Liver (tissue), 3 donors: ENCODE measurements at regions not wholly inside any gene's neighbourhood (a gene's known extent, or its start where the extent isn't known, plus 50 kb on each side); places are given as distances from the start of the nearest gene placed in this dataset.

ENCODE experiments used
- ATF3 ChIP-seq: IDR thresholded peaks from 2 replicates; pipeline ENCODE4 v1.6.1; 2016; ENCODE audit warnings: antibody characterized with exemption
- FOXA1 ChIP-seq: IDR thresholded peaks from 2 replicates; pipeline ENCODE4 v1.6.1; 2016; ENCODE audit warnings: antibody characterized with exemption
- GABPA ChIP-seq, 2 donors: IDR thresholded peaks in 1 of 2; conservative IDR thresholded peaks in 1 of 2; 2 replicates each; pipeline ENCODE4 v1.6.1; 2016; ENCODE audit warnings: antibody characterized with exemption in 2 of 2, mild to moderate bottlenecking in 1 of 2, moderate library complexity in 1 of 2
- JUND ChIP-seq, 2 donors: IDR thresholded peaks; 2 replicates each; pipeline ENCODE4 v1.6.1; 2016; ENCODE audit warnings: antibody characterized with exemption in 2 of 2
- MAX ChIP-seq: IDR thresholded peaks from 2 replicates; pipeline ENCODE4 v1.6.1; 2016; ENCODE audit warnings: antibody characterized with exemption
- NR2F2 ChIP-seq: IDR thresholded peaks from 2 replicates; pipeline ENCODE4 v1.6.1; 2016; ENCODE audit warnings: antibody characterized with exemption
- RAD21 ChIP-seq, 2 donors: IDR thresholded peaks; 2 replicates each; pipeline ENCODE4 v1.6.1; 2016; ENCODE audit warnings: antibody characterized with exemption in 2 of 2, mild to moderate bottlenecking in 2 of 2
- SP1 ChIP-seq: IDR thresholded peaks from 2 replicates; pipeline ENCODE4 v1.6.1; 2018; ENCODE audit warnings: antibody characterized with exemption, mild to moderate bottlenecking
- TAF1 ChIP-seq: conservative IDR thresholded peaks from 2 replicates; pipeline ENCODE4 v1.6.1; 2016; ENCODE audit warnings: antibody characterized with exemption, mild to moderate bottlenecking
- TF ChIP-seq, protein P1 (sequence below): fragments of 150-350 bp; IDR thresholded peaks from 2 replicates; pipeline ENCODE4 v1.5.1; 2017; ENCODE audit warnings: improper control_type of control experiment, low read depth, low read length; ENCODE audit not compliant: missing input control
- TF ChIP-seq, protein P2 (sequence below): IDR thresholded peaks from 2 replicates; pipeline ENCODE4 v1.6.1; 2016; ENCODE audit warnings: antibody characterized with exemption, mild to moderate bottlenecking
- TF ChIP-seq, protein P3 (sequence below): IDR thresholded peaks from 2 replicates; pipeline ENCODE4 v1.6.1; 2016; ENCODE audit warnings: antibody characterized with exemption
- donor health status: healthy.
- donor health status: healthy.

GRCh38 chr5:54861212-54861894, 124.0 kb downstream of the ESM1 start:
- no peak for TF ChIP-seq GABPA (IDR thresholded peaks at IDR 0.05 in 1 of 2, conservative IDR thresholded peaks at IDR 0.05 in 1 of 2)
- TF ChIP-seq, protein P1, sequence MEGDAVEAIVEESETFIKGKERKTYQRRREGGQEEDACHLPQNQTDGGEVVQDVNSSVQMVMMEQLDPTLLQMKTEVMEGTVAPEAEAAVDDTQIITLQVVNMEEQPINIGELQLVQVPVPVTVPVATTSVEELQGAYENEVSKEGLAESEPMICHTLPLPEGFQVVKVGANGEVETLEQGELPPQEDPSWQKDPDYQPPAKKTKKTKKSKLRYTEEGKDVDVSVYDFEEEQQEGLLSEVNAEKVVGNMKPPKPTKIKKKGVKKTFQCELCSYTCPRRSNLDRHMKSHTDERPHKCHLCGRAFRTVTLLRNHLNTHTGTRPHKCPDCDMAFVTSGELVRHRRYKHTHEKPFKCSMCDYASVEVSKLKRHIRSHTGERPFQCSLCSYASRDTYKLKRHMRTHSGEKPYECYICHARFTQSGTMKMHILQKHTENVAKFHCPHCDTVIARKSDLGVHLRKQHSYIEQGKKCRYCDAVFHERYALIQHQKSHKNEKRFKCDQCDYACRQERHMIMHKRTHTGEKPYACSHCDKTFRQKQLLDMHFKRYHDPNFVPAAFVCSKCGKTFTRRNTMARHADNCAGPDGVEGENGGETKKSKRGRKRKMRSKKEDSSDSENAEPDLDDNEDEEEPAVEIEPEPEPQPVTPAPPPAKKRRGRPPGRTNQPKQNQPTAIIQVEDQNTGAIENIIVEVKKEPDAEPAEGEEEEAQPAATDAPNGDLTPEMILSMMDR, result no peak
- TF ChIP-seq, protein P2, sequence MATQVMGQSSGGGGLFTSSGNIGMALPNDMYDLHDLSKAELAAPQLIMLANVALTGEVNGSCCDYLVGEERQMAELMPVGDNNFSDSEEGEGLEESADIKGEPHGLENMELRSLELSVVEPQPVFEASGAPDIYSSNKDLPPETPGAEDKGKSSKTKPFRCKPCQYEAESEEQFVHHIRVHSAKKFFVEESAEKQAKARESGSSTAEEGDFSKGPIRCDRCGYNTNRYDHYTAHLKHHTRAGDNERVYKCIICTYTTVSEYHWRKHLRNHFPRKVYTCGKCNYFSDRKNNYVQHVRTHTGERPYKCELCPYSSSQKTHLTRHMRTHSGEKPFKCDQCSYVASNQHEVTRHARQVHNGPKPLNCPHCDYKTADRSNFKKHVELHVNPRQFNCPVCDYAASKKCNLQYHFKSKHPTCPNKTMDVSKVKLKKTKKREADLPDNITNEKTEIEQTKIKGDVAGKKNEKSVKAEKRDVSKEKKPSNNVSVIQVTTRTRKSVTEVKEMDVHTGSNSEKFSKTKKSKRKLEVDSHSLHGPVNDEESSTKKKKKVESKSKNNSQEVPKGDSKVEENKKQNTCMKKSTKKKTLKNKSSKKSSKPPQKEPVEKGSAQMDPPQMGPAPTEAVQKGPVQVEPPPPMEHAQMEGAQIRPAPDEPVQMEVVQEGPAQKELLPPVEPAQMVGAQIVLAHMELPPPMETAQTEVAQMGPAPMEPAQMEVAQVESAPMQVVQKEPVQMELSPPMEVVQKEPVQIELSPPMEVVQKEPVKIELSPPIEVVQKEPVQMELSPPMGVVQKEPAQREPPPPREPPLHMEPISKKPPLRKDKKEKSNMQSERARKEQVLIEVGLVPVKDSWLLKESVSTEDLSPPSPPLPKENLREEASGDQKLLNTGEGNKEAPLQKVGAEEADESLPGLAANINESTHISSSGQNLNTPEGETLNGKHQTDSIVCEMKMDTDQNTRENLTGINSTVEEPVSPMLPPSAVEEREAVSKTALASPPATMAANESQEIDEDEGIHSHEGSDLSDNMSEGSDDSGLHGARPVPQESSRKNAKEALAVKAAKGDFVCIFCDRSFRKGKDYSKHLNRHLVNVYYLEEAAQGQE, result no peak
- no peak for TF ChIP-seq FOXA1
- TF ChIP-seq TAF1, result no peak
- TF ChIP-seq, protein P3, sequence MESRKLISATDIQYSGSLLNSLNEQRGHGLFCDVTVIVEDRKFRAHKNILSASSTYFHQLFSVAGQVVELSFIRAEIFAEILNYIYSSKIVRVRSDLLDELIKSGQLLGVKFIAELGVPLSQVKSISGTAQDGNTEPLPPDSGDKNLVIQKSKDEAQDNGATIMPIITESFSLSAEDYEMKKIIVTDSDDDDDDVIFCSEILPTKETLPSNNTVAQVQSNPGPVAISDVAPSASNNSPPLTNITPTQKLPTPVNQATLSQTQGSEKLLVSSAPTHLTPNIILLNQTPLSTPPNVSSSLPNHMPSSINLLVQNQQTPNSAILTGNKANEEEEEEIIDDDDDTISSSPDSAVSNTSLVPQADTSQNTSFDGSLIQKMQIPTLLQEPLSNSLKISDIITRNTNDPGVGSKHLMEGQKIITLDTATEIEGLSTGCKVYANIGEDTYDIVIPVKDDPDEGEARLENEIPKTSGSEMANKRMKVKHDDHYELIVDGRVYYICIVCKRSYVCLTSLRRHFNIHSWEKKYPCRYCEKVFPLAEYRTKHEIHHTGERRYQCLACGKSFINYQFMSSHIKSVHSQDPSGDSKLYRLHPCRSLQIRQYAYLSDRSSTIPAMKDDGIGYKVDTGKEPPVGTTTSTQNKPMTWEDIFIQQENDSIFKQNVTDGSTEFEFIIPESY, result no peak
- TF ChIP-seq JUND (IDR thresholded peaks at IDR 0.05), result no peak
- no peak for TF ChIP-seq RAD21 (IDR thresholded peaks at IDR 0.05)
- TF ChIP-seq NR2F2, result no peak
- no peak for TF ChIP-seq ATF3
- no peak for TF ChIP-seq SP1
- TF ChIP-seq MAX, result no peak
